H1 (cell line): ENCODE measurements at regions not wholly inside any gene's neighbourhood (a gene's known extent, or its start where the extent isn't known, plus 50 kb on each side); places are given as distances from the start of the nearest gene placed in this dataset.

Experiments
- CTCF ChIA-PET: fragments of 300-600 bp; sonication (Branson Sonifier 250); formaldehyde crosslinking; loops from one replicate; lab custom pipeline; 2021; ENCODE audit not compliant: partially characterized antibody; lab: Charles Lee
- POLR2A ChIA-PET: fragments of 300-600 bp; sonication (Branson Sonifier 250); formaldehyde crosslinking; loops from one replicate; lab custom pipeline; 2021; ENCODE audit warnings: inconsistent platforms; ENCODE audit not compliant: partially characterized antibody; lab: Charles Lee
- DNase-seq, 2 experiments: peaks; one replicate each; pipeline versions ENCODE4 v3.0.0 to v3.0.0-alpha.2; 2010 to 2022; ENCODE audit warnings: low spot score in 2 of 2, low read depth in 1 of 2, mixed read lengths in 1 of 2
- FAIRE-seq: peaks from 2 replicates; lab custom pipeline; 2011; peaks lifted over from hg19 to GRCh38; lab: Jason Lieb, UNC
- H2AFZ ChIP-seq: 2 replicates; pipeline ENCODE4 v1.8.1; 2012; ENCODE audit warnings: low read length, inconsistent platforms
- H2AK5ac ChIP-seq: 2 replicates; pipeline ENCODE4 v1.6.1; 2013; ENCODE audit warnings: low read depth, low read length
- H2BK120ac ChIP-seq: replicated peaks from 2 replicates; pipeline ENCODE3; 2013; ENCODE audit warnings: low read depth, low read length, inconsistent platforms
- H2BK12ac ChIP-seq: 2 replicates; pipeline ENCODE4 v1.6.1; 2013; ENCODE audit warnings: low read depth, low read length
- H2BK15ac ChIP-seq: 2 replicates; pipeline ENCODE4 v1.6.1; 2013; ENCODE audit warnings: low read length
- H2BK20ac ChIP-seq: 2 replicates; pipeline ENCODE4 v1.6.1; 2013; ENCODE audit warnings: low read length
- H2BK5ac ChIP-seq: 2 replicates; pipeline ENCODE4 v1.6.1; 2013; ENCODE audit warnings: low read depth, low read length
- H3K14ac ChIP-seq: 2 replicates; pipeline ENCODE4 v1.6.1; 2013; ENCODE audit warnings: inconsistent platforms; ENCODE audit not compliant: insufficient read length
- H3K18ac ChIP-seq: 2 replicates; pipeline ENCODE4 v1.6.1; 2013; ENCODE audit warnings: low read length; ENCODE audit errors: extremely low read depth
- H3K23ac ChIP-seq: 2 replicates; pipeline ENCODE4 v1.6.1; 2013; ENCODE audit warnings: inconsistent platforms; ENCODE audit not compliant: insufficient read length
- H3K23me2 ChIP-seq: 2 replicates; pipeline ENCODE4 v1.6.1; 2013; ENCODE audit warnings: low read depth, low read length
- H3K27ac ChIP-seq: 2 replicates; pipeline ENCODE4 v1.6.1; 2011; ENCODE audit warnings: low read depth, low read length, inconsistent platforms
- H3K27me3 ChIP-seq, 4 experiments: replicated peaks in 1 of 4; 1 replicate in 1 of 4; 2 replicates in 3 of 4; pipeline versions ENCODE4 v1.6.1 to v1.8.1; 2011 to 2013; ENCODE audit warnings: low read length in 3 of 4, mild to moderate bottlenecking in 3 of 4, inconsistent platforms in 2 of 4, mixed read lengths in 2 of 4, moderate library complexity in 1 of 4; ENCODE audit not compliant: control insufficient read depth in 3 of 4, insufficient read depth in 3 of 4; ENCODE audit errors: extremely low read depth in 1 of 4
- H3K36me3 ChIP-seq, 4 experiments: 2 replicates each; pipeline versions ENCODE4 v1.6.1 to v1.8.1; 2011 to 2013; ENCODE audit warnings: mild to moderate bottlenecking in 4 of 4, low read length in 3 of 4, moderate library complexity in 2 of 4, control low read depth in 1 of 4, inconsistent platforms in 1 of 4; ENCODE audit not compliant: insufficient read depth in 4 of 4, control insufficient read depth in 2 of 4
- H3K4ac ChIP-seq: replicated peaks from 2 replicates; pipeline ENCODE3; 2013; ENCODE audit warnings: low read length, low read depth, mixed read lengths, inconsistent platforms; ENCODE audit not compliant: insufficient read length
- H3K4me1 ChIP-seq, 4 experiments: replicated peaks in 1 of 4; 1 replicate in 1 of 4; 2 replicates in 3 of 4; pipeline versions ENCODE4 v1.6.1 to v1.8.1; 2011 to 2013; ENCODE audit warnings: low read length in 3 of 4, inconsistent platforms in 2 of 4, mixed read lengths in 1 of 4; ENCODE audit not compliant: insufficient read depth in 4 of 4, control insufficient read depth in 3 of 4
- H3K4me2 ChIP-seq, 2 experiments: 2 replicates each; pipeline versions ENCODE4 v1.6.1 to v1.8.1; 2011 to 2013; ENCODE audit warnings: low read depth in 2 of 2, low read length in 2 of 2, control low read depth in 1 of 2, inconsistent platforms in 1 of 2, mild to moderate bottlenecking in 1 of 2; ENCODE audit not compliant: insufficient read depth in 1 of 2
- H3K4me3 ChIP-seq, 4 experiments: fragments of 200-600, 300-600 bp in 1 of 4; sonication (generic), shearing (Covaris generic), sonication (Bioruptor Twin) in 1 of 4; 2 replicates each; pipeline versions ENCODE4 v1.5.1 to v1.8.1; 2011 to 2016; ENCODE audit warnings: low read length in 4 of 4, low read depth in 3 of 4, control low read depth in 2 of 4, inconsistent platforms in 2 of 4, mild to moderate bottlenecking in 2 of 4, mixed read lengths in 1 of 4, moderate library complexity in 1 of 4; ENCODE audit not compliant: insufficient read depth in 2 of 4; ENCODE audit errors: extremely low read depth in 1 of 4
- H3K56ac ChIP-seq: replicated peaks from 2 replicates; pipeline ENCODE3; 2013; ENCODE audit warnings: low read depth, mild to moderate bottlenecking, mixed read lengths, low read length, inconsistent platforms; ENCODE audit not compliant: insufficient read length
- H3K79me1 ChIP-seq: 2 replicates; pipeline ENCODE4 v1.6.1; 2013; ENCODE audit warnings: low read depth, low read length, control low read depth
- H3K79me2 ChIP-seq, 2 experiments: 2 replicates each; pipeline versions ENCODE4 v1.6.1 to v1.8.1; 2012 to 2013; ENCODE audit warnings: low read length in 2 of 2, mild to moderate bottlenecking in 2 of 2, inconsistent platforms in 1 of 2; ENCODE audit not compliant: insufficient read depth in 2 of 2, control insufficient read depth in 1 of 2
- H3K9ac ChIP-seq, 4 experiments: replicated peaks in 1 of 4; 1 replicate in 1 of 4; 2 replicates in 3 of 4; pipeline versions ENCODE4 v1.6.1 to v1.8.1; 2011 to 2013; ENCODE audit warnings: low read depth in 3 of 4, low read length in 3 of 4, control low read depth in 2 of 4, mild to moderate bottlenecking in 2 of 4, moderate library complexity in 2 of 4, inconsistent platforms in 1 of 4; ENCODE audit errors: extremely low read depth in 1 of 4
- H3K9me3 ChIP-seq, 2 experiments: 2 replicates each; pipeline versions ENCODE4 v1.6.1 to v1.8.1; 2012 to 2013; ENCODE audit warnings: mild to moderate bottlenecking in 2 of 2, moderate library complexity in 2 of 2, control low read depth in 1 of 2, inconsistent platforms in 1 of 2, low read depth in 1 of 2, low read length in 1 of 2, mixed read lengths in 1 of 2; ENCODE audit not compliant: insufficient read depth in 2 of 2
- H4K20me1 ChIP-seq, 2 experiments: replicated peaks in 1 of 2; 2 replicates each; pipeline versions ENCODE3 to v1.8.1; 2011 to 2013; ENCODE audit warnings: inconsistent platforms in 2 of 2, low read length in 2 of 2, mild to moderate bottlenecking in 1 of 2; ENCODE audit not compliant: insufficient read depth in 2 of 2, control insufficient read depth in 1 of 2
- H4K5ac ChIP-seq: 2 replicates; pipeline ENCODE4 v1.6.1; 2013; ENCODE audit warnings: low read length, low read depth, mixed read lengths, inconsistent platforms; ENCODE audit not compliant: insufficient read length
- H4K8ac ChIP-seq: 2 replicates; pipeline ENCODE4 v1.8.0; 2013; ENCODE audit warnings: mild to moderate bottlenecking, moderate library complexity, low read length, inconsistent platforms; ENCODE audit not compliant: insufficient read depth; ENCODE audit errors: extremely low read depth
- H4K91ac ChIP-seq: replicated peaks from 2 replicates; pipeline ENCODE3; 2013; ENCODE audit warnings: low read length, mixed read lengths, inconsistent platforms; ENCODE audit not compliant: insufficient read length
- ATF2 ChIP-seq: IDR thresholded peaks from 2 replicates; pipeline ENCODE4 v1.6.1; 2012; ENCODE audit warnings: low read length, inconsistent platforms
- CHD1 ChIP-seq: IDR thresholded peaks from 2 replicates; pipeline ENCODE4 v1.6.1; 2012; ENCODE audit warnings: low read depth, low read length, improper control_type of control experiment
- EZH2 ChIP-seq: fragments of 200-600 bp; sonication (generic); IDR thresholded peaks from 2 replicates; pipeline ENCODE4 v1.7.1; 2012; ENCODE audit warnings: low read depth, mild to moderate bottlenecking, moderate library complexity, low read length, inconsistent platforms; ENCODE audit not compliant: severe bottlenecking
- HDAC6 ChIP-seq: IDR thresholded peaks from one replicate; pipeline ENCODE4 v1.7.1; 2012; ENCODE audit warnings: low read depth, mild to moderate bottlenecking, inconsistent platforms, low read length, moderate library complexity
- KDM4A ChIP-seq: IDR thresholded peaks from one replicate; pipeline ENCODE4 v1.7.1; 2012; ENCODE audit warnings: low read depth, mild to moderate bottlenecking, moderate library complexity, low read length, inconsistent platforms; ENCODE audit not compliant: severe bottlenecking
- POLR2AphosphoS5 ChIP-seq: IDR thresholded peaks from 2 replicates; pipeline ENCODE4 v1.6.1; 2011; ENCODE audit warnings: low read depth, low read length
- RNF2 ChIP-seq: fragments of 200-900, 300-1000 bp; sonication (generic); IDR thresholded peaks from 2 replicates; pipeline ENCODE4 v1.7.1; 2016; ENCODE audit warnings: borderline replicate concordance, low read depth, mild to moderate bottlenecking, antibody characterized with exemption, low read length; ENCODE audit not compliant: poor library complexity, severe bottlenecking; ENCODE audit errors: missing control alignments
- SAP30 ChIP-seq: fragments of 300-600 bp; sonication (generic); IDR thresholded peaks from 2 replicates; pipeline ENCODE4 v1.7.1; 2012; ENCODE audit warnings: low read length, moderate library complexity, mild to moderate bottlenecking, inconsistent platforms; ENCODE audit not compliant: insufficient read depth, insufficient replicate concordance
- SIN3A ChIP-seq, 2 experiments: IDR thresholded peaks in 1 of 2; conservative IDR thresholded peaks in 1 of 2; 2 replicates each; pipeline ENCODE4 v1.6.1; 2011 to 2012; ENCODE audit warnings: low read length in 2 of 2, improper control_type of control experiment in 1 of 2, low read depth in 1 of 2, mild to moderate bottlenecking in 1 of 2
- SIRT6 ChIP-seq: IDR thresholded peaks from one replicate; pipeline ENCODE4 v1.7.1; 2012; ENCODE audit warnings: low read length, inconsistent platforms
- SP2 ChIP-seq: IDR thresholded peaks from 2 replicates; pipeline ENCODE4 v1.6.1; 2012; ENCODE audit warnings: mild to moderate bottlenecking, low read length, inconsistent platforms
- SP4 ChIP-seq: IDR thresholded peaks from 2 replicates; pipeline ENCODE4 v1.6.1; 2012; ENCODE audit warnings: low read length, inconsistent platforms
- ZNF274 ChIP-seq: IDR thresholded peaks from 2 replicates; pipeline ENCODE4 v1.7.0; 2012; ENCODE audit warnings: low read length, borderline replicate concordance; ENCODE audit errors: extremely low read depth
- WGBS, 2 experiments: shearing (Covaris generic) in 1 of 2; methylation state at CpG; one replicate each; pipeline versions ENCODE4 v1.1.6 to v1.1.7; 2013 to 2015; ENCODE audit warnings: low lambda C conversion rate in 2 of 2, mixed read lengths in 2 of 2, inconsistent platforms in 1 of 2, low coverage in 1 of 2, missing lambda C conversion rate in 1 of 2; ENCODE audit not compliant: insufficient replicate concordance in 2 of 2, insufficient coverage in 1 of 2, insufficient read length in 1 of 2; ENCODE audit errors: extremely low coverage in 1 of 2, missing lambda C conversion rate in 1 of 2; 5-methylcytosine and 5-hydroxymethylcytosine counted together

GRCh38 chr13:50198508-50198907 is 183.3 kb downstream of the KCNRG start:
- Histone ChIP-seq H3K4me3 (no peak overlapping the region), H4K20me1 (no peaks in the 10 kb centered on the region), H2BK20ac (no peak overlapping the region), H4K91ac (no peak overlapping the region), H2BK15ac (no peak overlapping the region), H3K27ac (no peak overlapping the region), H3K4me2 (no peak overlapping the region), H3K14ac (no peak overlapping the region), H3K23ac (no peak overlapping the region), H3K23me2 (no peaks in the 10 kb centered on the region), H3K4ac (no peak overlapping the region), H3K79me2 (no peaks in the 10 kb centered on the region), H3K79me1 (no peaks in the 10 kb centered on the region), H3K36me3 (no peaks in the 10 kb centered on the region), H2AFZ (no peak overlapping the region), H2BK120ac (no peak overlapping the region), H3K18ac (no peak overlapping the region), H3K27me3 (no peaks in the 10 kb centered on the region), H2BK5ac (no peak overlapping the region), H2AK5ac (no peak overlapping the region), H4K5ac (no peak overlapping the region), H3K4me1 (no peaks in the 10 kb centered on the region), H2BK12ac (no peak overlapping the region), H4K8ac (no peak overlapping the region), H3K9ac (no peak overlapping the region), H3K9me3 (no peaks in the 10 kb centered on the region), H3K56ac (no peak overlapping the region)
- ChIA-PET POLR2A (no interaction called here), CTCF (no interaction called here)
- FAIRE-seq, result no peak
- 95% methylated on average over 2 of the region's 2 CpGs; no CpG with 5 or more reads in 1 of the 2 experiments for WGBS, 2 experiments
- no peak for DNase-seq
- TF ChIP-seq SIRT6 (no peak), KDM4A (no peak), CHD1 (no peak), EZH2 (no peak), RNF2 (no peak), HDAC6 (no peak), SAP30 (no peak), SP4 (no peak), SIN3A (conservative IDR thresholded peaks at IDR 0.05 in 1 of 2, IDR thresholded peaks at IDR 0.05 in 1 of 2; ENCODE audit: low read depth in 1 of 2, low read length in 2 of 2) (no peak), ZNF274 (no peak), ATF2 (no peak), POLR2AphosphoS5 (no peak), SP2 (no peak)
